ENCODE measurements at regions not wholly inside any gene's neighbourhood (a gene's known extent, or its start where the extent isn't known, plus 50 kb on each side); places are given as distances from the start of the nearest gene placed in this dataset.
A peak's percentile ranks its signal among the peaks of the same experiment; 100 is the strongest.

DNA sequence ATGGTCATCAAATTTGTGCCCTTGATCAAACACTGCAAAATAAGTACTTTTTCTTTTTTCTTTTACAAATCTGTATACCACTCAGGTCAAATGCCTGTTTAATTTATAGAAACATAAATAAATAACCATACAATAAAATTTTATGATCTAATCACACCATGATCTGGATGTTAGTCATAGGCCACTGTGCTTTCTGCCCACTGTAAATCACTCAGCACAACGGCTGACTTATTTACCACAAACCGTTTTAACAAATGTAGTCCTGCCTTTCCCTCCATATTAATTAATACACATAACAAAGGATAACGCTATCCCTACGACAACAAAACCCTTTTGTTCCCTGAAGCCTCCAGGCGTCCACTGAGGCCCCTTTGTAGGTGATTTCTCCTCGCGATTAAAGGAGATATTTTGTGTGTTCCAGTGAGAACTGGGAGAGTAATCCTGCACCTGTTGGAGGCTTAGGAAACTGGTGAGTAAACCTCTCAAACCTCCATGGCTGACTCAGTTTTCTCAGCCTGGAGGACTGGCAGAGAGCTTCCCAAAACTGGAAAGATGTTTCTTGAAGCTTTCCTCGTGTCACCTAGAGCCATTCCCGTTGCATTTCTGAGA is 477.1 kb upstream of the SGCG start:
- Histone ChIP-seq H3K4me3 (ENCODE audit: low read depth, low read length) (no peak overlapping the region), H3K36me3 (ENCODE audit: control insufficient read depth in 2 of 2, insufficient read depth in 1 of 2, low read length in 2 of 2) (no peaks in the 10 kb centered on the region), H3K4me1 (ENCODE audit: control insufficient read depth, insufficient read depth, low read length) (no peaks in the 10 kb centered on the region), H3K9me3 (ENCODE audit: control insufficient read depth, insufficient read depth, low read depth, low read length) (no peaks in the 10 kb centered on the region), H3K27ac (ENCODE audit: extremely low read depth, low read depth, low read length) (peak overlapping the region; percentile 21; the same call in 1 of the 2 replicates)
- POLR2A ChIA-PET, result no interaction called here
- CTCF ChIA-PET, result no interaction called here
- TF ChIP-seq ZNF585B (tag by site-specific recombination; IDR thresholded peaks at IDR 0.05) (peak; percentile 81), SALL2 (tag by site-specific recombination; IDR thresholded peaks at IDR 0.05; ENCODE audit: borderline replicate concordance) (no peak), TRIM28 (IDR thresholded peaks at IDR 0.05; ENCODE audit: borderline replicate concordance, low read length) (0 out of 2 replicates have a peak, but pooled peaks have one; percentile 21), ZNF146 (tag by site-specific recombination; IDR thresholded peaks at IDR 0.05) (no peak), ZNF335 (tag by site-specific recombination; conservative IDR thresholded peaks at IDR 0.05) (peak; percentile 53), ZNF10 (tag by site-specific recombination; IDR thresholded peaks at IDR 0.05) (0 out of 2 replicates have a peak, but pooled peaks have one; percentile 44), SCRT1 (tag by site-specific recombination; IDR thresholded peaks at IDR 0.05; ENCODE audit: borderline replicate concordance) (peak; percentile 54; the same call in 1 of the 2 replicates), ZEB2 (tag by site-specific recombination; IDR thresholded peaks at IDR 0.05) (0 out of 2 replicates have a peak, but pooled peaks have one; percentile 38), ZNF433 (tag by site-specific recombination; IDR thresholded peaks at IDR 0.05; ENCODE audit: low read depth) (no peak), FEZF1 (tag by site-specific recombination; IDR thresholded peaks at IDR 0.05) (peak; percentile 65; the same call in 1 of the 2 replicates), ZNF561 (tag by site-specific recombination; IDR thresholded peaks at IDR 0.05; ENCODE audit: borderline replicate concordance) (peak; percentile 36; the same call in 1 of the 2 replicates), IKZF3 (tag by site-specific recombination; IDR thresholded peaks at IDR 0.05) (0 out of 2 replicates have a peak, but pooled peaks have one; percentile 27), ZNF366 (tag by site-specific recombination; conservative IDR thresholded peaks at IDR 0.05) (peak; percentile 60), PRDM1 (tag by site-specific recombination; IDR thresholded peaks at IDR 0.05) (no peak), ZNF48 (tag by site-specific recombination; IDR thresholded peaks at IDR 0.05) (no peak), WT1 (tag by site-specific recombination; IDR thresholded peaks at IDR 0.05) (peak; percentile 57; the same call in 1 of the 2 replicates), ZNF239 (tag by site-specific recombination; IDR thresholded peaks at IDR 0.05) (no peak), KLF8 (tag by site-specific recombination; IDR thresholded peaks at IDR 0.05) (0 out of 2 replicates have a peak, but pooled peaks have one; percentile 32), ZNF121 (tag by site-specific recombination; IDR thresholded peaks at IDR 0.05) (no peak)
- TF ChIP-seq, protein P1, sequence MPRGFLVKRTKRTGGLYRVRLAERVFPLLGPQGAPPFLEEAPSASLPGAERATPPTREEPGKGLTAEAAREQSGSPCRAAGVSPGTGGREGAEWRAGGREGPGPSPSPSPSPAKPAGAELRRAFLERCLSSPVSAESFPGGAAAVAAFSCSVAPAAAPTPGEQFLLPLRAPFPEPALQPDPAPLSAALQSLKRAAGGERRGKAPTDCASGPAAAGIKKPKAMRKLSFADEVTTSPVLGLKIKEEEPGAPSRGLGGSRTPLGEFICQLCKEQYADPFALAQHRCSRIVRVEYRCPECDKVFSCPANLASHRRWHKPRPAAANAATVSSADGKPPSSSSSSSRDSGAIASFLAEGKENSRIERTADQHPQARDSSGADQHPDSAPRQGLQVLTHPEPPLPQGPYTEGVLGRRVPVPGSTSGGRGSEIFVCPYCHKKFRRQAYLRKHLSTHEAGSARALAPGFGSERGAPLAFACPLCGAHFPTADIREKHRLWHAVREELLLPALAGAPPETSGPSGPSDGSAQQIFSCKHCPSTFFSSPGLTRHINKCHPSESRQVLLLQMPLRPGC (tag by site-specific recombination; IDR thresholded peaks at IDR 0.05), result peak; percentile 56; the same call in 1 of the 2 replicates
- TF ChIP-seq, protein P2, sequence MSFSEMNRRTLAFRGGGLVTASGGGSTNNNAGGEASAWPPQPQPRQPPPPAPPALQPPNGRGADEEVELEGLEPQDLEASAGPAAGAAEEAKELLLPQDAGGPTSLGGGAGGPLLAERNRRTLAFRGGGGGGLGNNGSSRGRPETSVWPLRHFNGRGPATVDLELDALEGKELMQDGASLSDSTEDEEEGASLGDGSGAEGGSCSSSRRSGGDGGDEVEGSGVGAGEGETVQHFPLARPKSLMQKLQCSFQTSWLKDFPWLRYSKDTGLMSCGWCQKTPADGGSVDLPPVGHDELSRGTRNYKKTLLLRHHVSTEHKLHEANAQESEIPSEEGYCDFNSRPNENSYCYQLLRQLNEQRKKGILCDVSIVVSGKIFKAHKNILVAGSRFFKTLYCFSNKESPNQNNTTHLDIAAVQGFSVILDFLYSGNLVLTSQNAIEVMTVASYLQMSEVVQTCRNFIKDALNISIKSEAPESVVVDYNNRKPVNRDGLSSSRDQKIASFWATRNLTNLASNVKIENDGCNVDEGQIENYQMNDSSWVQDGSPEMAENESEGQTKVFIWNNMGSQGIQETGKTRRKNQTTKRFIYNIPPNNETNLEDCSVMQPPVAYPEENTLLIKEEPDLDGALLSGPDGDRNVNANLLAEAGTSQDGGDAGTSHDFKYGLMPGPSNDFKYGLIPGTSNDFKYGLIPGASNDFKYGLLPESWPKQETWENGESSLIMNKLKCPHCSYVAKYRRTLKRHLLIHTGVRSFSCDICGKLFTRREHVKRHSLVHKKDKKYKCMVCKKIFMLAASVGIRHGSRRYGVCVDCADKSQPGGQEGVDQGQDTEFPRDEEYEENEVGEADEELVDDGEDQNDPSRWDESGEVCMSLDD (tag by site-specific recombination; IDR thresholded peaks at IDR 0.05), result no peak
- TF ChIP-seq, protein P3, sequence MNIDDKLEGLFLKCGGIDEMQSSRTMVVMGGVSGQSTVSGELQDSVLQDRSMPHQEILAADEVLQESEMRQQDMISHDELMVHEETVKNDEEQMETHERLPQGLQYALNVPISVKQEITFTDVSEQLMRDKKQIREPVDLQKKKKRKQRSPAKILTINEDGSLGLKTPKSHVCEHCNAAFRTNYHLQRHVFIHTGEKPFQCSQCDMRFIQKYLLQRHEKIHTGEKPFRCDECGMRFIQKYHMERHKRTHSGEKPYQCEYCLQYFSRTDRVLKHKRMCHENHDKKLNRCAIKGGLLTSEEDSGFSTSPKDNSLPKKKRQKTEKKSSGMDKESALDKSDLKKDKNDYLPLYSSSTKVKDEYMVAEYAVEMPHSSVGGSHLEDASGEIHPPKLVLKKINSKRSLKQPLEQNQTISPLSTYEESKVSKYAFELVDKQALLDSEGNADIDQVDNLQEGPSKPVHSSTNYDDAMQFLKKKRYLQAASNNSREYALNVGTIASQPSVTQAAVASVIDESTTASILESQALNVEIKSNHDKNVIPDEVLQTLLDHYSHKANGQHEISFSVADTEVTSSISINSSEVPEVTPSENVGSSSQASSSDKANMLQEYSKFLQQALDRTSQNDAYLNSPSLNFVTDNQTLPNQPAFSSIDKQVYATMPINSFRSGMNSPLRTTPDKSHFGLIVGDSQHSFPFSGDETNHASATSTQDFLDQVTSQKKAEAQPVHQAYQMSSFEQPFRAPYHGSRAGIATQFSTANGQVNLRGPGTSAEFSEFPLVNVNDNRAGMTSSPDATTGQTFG (tag by site-specific recombination; IDR thresholded peaks at IDR 0.05; ENCODE audit: borderline replicate concordance), result no peak
- TF ChIP-seq, protein P4, sequence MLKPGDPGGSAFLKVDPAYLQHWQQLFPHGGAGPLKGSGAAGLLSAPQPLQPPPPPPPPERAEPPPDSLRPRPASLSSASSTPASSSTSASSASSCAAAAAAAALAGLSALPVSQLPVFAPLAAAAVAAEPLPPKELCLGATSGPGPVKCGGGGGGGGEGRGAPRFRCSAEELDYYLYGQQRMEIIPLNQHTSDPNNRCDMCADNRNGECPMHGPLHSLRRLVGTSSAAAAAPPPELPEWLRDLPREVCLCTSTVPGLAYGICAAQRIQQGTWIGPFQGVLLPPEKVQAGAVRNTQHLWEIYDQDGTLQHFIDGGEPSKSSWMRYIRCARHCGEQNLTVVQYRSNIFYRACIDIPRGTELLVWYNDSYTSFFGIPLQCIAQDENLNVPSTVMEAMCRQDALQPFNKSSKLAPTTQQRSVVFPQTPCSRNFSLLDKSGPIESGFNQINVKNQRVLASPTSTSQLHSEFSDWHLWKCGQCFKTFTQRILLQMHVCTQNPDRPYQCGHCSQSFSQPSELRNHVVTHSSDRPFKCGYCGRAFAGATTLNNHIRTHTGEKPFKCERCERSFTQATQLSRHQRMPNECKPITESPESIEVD (tag by site-specific recombination; IDR thresholded peaks at IDR 0.05), result peak; percentile 75
- TF ChIP-seq, protein P5, sequence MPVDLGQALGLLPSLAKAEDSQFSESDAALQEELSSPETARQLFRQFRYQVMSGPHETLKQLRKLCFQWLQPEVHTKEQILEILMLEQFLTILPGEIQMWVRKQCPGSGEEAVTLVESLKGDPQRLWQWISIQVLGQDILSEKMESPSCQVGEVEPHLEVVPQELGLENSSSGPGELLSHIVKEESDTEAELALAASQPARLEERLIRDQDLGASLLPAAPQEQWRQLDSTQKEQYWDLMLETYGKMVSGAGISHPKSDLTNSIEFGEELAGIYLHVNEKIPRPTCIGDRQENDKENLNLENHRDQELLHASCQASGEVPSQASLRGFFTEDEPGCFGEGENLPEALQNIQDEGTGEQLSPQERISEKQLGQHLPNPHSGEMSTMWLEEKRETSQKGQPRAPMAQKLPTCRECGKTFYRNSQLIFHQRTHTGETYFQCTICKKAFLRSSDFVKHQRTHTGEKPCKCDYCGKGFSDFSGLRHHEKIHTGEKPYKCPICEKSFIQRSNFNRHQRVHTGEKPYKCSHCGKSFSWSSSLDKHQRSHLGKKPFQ (tag by site-specific recombination; IDR thresholded peaks at IDR 0.05), result peak; percentile 63; the same call in 1 of the 2 replicates
- TF ChIP-seq, protein P6, sequence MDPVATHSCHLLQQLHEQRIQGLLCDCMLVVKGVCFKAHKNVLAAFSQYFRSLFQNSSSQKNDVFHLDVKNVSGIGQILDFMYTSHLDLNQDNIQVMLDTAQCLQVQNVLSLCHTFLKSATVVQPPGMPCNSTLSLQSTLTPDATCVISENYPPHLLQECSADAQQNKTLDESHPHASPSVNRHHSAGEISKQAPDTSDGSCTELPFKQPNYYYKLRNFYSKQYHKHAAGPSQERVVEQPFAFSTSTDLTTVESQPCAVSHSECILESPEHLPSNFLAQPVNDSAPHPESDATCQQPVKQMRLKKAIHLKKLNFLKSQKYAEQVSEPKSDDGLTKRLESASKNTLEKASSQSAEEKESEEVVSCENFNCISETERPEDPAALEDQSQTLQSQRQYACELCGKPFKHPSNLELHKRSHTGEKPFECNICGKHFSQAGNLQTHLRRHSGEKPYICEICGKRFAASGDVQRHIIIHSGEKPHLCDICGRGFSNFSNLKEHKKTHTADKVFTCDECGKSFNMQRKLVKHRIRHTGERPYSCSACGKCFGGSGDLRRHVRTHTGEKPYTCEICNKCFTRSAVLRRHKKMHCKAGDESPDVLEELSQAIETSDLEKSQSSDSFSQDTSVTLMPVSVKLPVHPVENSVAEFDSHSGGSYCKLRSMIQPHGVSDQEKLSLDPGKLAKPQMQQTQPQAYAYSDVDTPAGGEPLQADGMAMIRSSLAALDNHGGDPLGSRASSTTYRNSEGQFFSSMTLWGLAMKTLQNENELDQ (tag by site-specific recombination; IDR thresholded peaks at IDR 0.05; ENCODE audit: low read depth), result no peak
